ENCODE measurements at regions not wholly inside any gene's neighbourhood (a gene's known extent, or its start where the extent isn't known, plus 50 kb on each side); places are given as distances from the start of the nearest gene placed in this dataset.
"Not testable (repeated sequence)": the region's sequence is repeated elsewhere in the genome, so short reads cannot be mapped to it uniquely, and the experiment has no call there.

DNA sequence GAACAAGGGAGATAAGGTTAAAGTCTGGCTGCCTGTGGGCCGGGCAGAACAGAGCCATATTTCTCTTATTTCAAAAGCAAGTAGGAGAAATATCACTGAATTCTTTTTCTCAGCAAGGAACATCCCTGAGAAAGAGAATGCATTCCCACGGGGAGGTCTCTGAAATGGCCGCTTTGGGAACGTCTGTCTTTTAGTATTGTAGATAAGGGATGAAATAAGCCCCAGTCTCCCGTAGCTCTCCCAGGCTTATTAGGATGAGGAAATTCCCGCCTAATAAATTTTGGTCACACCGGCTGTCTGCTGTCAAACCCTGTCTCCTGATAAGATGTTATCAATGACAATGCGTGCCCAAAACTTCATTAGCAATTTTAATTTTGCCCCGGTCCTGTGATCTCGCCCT is 1353.3 kb downstream of the PLA2G4A start:
- not testable (repeated sequence) for TF ChIP-seq EZH2 (IDR thresholded peaks at IDR 0.05; ENCODE audit: insufficient read depth, poor library complexity, severe bottlenecking); EZH2phosphoT487 (IDR thresholded peaks at IDR 0.05; ENCODE audit: insufficient read depth, low read depth)
